B cell (primary cell): ENCODE measurements at regions not wholly inside any gene's neighbourhood (a gene's known extent, or its start where the extent isn't known, plus 50 kb on each side); places are given as distances from the start of the nearest gene placed in this dataset.

ENCODE experiments used
- ATAC-seq: fragments of 200-7000 bp; cut with Tn5 transposase; one replicate; pipeline ENCODE4 v1.10.0; 2021; ENCODE audit warnings: low read depth, mild to moderate bottlenecking, moderate number of reproducible peaks, moderate library complexity
- CTCF ChIA-PET: fragments of 350-600 bp; sonication (Branson Sonifier 250); formaldehyde crosslinking; loops from one replicate; lab custom pipeline; 2021; ENCODE audit warnings: antibody characterized with exemption, inconsistent platforms; lab: Charles Lee
- POLR2A ChIA-PET: fragments of 350-600 bp; sonication (Branson Sonifier 250); formaldehyde crosslinking; loops from one replicate; lab custom pipeline; 2021; ENCODE audit warnings: antibody characterized with exemption; lab: Charles Lee
- DNase-seq: peaks from one replicate; pipeline ENCODE4 v3.0.0; 2013
- H2AFZ ChIP-seq: 2 replicates; pipeline ENCODE4 v1.6.1; 2012; ENCODE audit warnings: mild to moderate bottlenecking, low read depth, low read length; ENCODE audit not compliant: insufficient read depth, poor library complexity, severe bottlenecking
- H3K27ac ChIP-seq, 2 donors: 1 replicate in 1 of 2; 2 replicates in 1 of 2; pipeline ENCODE4 v1.5.1; 2012 to 2013; ENCODE audit warnings: low read length in 2 of 2, mild to moderate bottlenecking in 2 of 2, moderate library complexity in 1 of 2
- H3K27me3 ChIP-seq, 4 experiments: fragments of 200-600 bp in 1 of 4; sonication (generic) in 1 of 4; replicated peaks in 1 of 4; 1 replicate in 2 of 4; 2 replicates in 2 of 4; pipeline versions ENCODE4 v1.6.1 to v1.7.0; 2013 to 2016; ENCODE audit warnings: low read length in 3 of 4, mild to moderate bottlenecking in 2 of 4, mixed read lengths in 1 of 4, moderate library complexity in 1 of 4; ENCODE audit not compliant: insufficient read depth in 4 of 4, control insufficient read depth in 3 of 4; ENCODE audit errors: control extremely low read depth in 1 of 4
- H3K36me3 ChIP-seq, 2 experiments: replicated peaks in 1 of 2; 1 replicate in 1 of 2; 2 replicates in 1 of 2; pipeline versions ENCODE4 v1.6.1 to v1.7.1; 2013; ENCODE audit warnings: low read length in 1 of 2; ENCODE audit not compliant: insufficient read depth in 2 of 2, control insufficient read depth in 1 of 2; ENCODE audit errors: control extremely low read depth in 1 of 2, extremely low read depth in 1 of 2
- H3K4me1 ChIP-seq, 2 donors: fragments of 200-600 bp in 1 of 2; sonication (generic) in 1 of 2; 1 replicate in 1 of 2; 2 replicates in 1 of 2; pipeline versions ENCODE4 v1.5.1 to v1.6.1; 2013 to 2017; ENCODE audit warnings: low read length in 2 of 2; ENCODE audit not compliant: control insufficient read depth in 2 of 2, insufficient read depth in 2 of 2
- H3K4me2 ChIP-seq: replicated peaks from 2 replicates; pipeline ENCODE3; 2012; ENCODE audit warnings: mild to moderate bottlenecking, low read depth, low read length; ENCODE audit not compliant: poor library complexity, severe bottlenecking
- H3K4me3 ChIP-seq, 5 experiments: fragments of 200-600 bp in 1 of 5; sonication (generic) in 1 of 5; 1 replicate in 3 of 5; 2 replicates in 2 of 5; pipeline versions ENCODE4 v1.5.1 to v1.7.0; 2011 to 2016; ENCODE audit warnings: low read length in 4 of 5, mild to moderate bottlenecking in 4 of 5, low read depth in 2 of 5, control low read depth in 1 of 5, moderate library complexity in 1 of 5; ENCODE audit not compliant: insufficient read depth in 1 of 5; ENCODE audit errors: control extremely low read depth in 1 of 5, extremely low read depth in 1 of 5
- H3K79me2 ChIP-seq: fragments of 200-600 bp; sonication (generic); one replicate; pipeline ENCODE4 v1.6.0; 2016; ENCODE audit warnings: low read length; ENCODE audit not compliant: control insufficient read depth, insufficient read depth
- H3K9ac ChIP-seq: fragments of 200-600 bp; sonication (generic); 2 replicates; pipeline ENCODE4 v1.6.1; 2017; ENCODE audit warnings: mild to moderate bottlenecking, low read length, moderate library complexity
- H3K9me3 ChIP-seq, 3 donors: one replicate each; pipeline versions ENCODE4 v1.6.1 to v1.7.1; 2013; ENCODE audit warnings: low read length in 2 of 3; ENCODE audit not compliant: control insufficient read depth in 2 of 3, insufficient read depth in 1 of 3; ENCODE audit errors: control extremely low read depth in 1 of 3
- H4K20me1 ChIP-seq: 2 replicates; pipeline ENCODE4 v1.6.0; 2012; ENCODE audit warnings: mild to moderate bottlenecking, low read length; ENCODE audit not compliant: insufficient read depth, control insufficient read depth, poor library complexity, severe bottlenecking
- H3K27ac Mint-ChIP-seq: one replicate; pipeline ENCODE4 v1.8.0; 2021; ENCODE audit warnings: mixed read lengths
- H3K27me3 Mint-ChIP-seq: one replicate; pipeline ENCODE4 v1.8.0; 2021; ENCODE audit warnings: mixed read lengths
- H3K4me1 Mint-ChIP-seq: one replicate; pipeline ENCODE4 v1.8.0; 2021; ENCODE audit warnings: mixed read lengths
- H3K4me3 Mint-ChIP-seq: one replicate; pipeline ENCODE4 v1.8.0; 2021; ENCODE audit warnings: mixed read lengths
- H3K9me3 Mint-ChIP-seq: one replicate; pipeline ENCODE4 v1.8.0; 2022; ENCODE audit warnings: mixed read lengths; ENCODE audit not compliant: insufficient read depth
- EZH2 ChIP-seq: IDR thresholded peaks from 2 replicates; pipeline ENCODE4 v1.6.1; 2012; ENCODE audit warnings: borderline replicate concordance, low read depth, mild to moderate bottlenecking, moderate library complexity, low read length; ENCODE audit not compliant: insufficient read depth, poor library complexity, severe bottlenecking
- WGBS: methylation state at CpG from one replicate; pipeline ENCODE4 v1.1.5; 2013; ENCODE audit warnings: missing lambda C conversion rate; ENCODE audit not compliant: insufficient coverage; 5-methylcytosine and 5-hydroxymethylcytosine counted together
- intact Hi-C: fragments of 100-400 bp; cut with micrococcal nuclease; formaldehyde crosslinking; loops from one replicate; pipeline ENCODE4 v1.10.0; 2022
- TF ChIP-seq, protein P1 (sequence below): fragments of 200-600 bp; IDR thresholded peaks from one replicate; pipeline ENCODE4 v1.8.0; 2022; ENCODE audit warnings: antibody characterized with exemption, mild to moderate bottlenecking

- Histone ChIP-seq H3K4me2 (no peak overlapping the region), H3K9me3 (peaks cover 0 to 5% (median 0%) of the 10 kb centered on the region in 3 donors), H2AFZ (no peak overlapping the region), H3K4me3 (no peak overlapping the region), H4K20me1 (no peaks in the 10 kb centered on the region), H3K36me3 (no peaks in the 10 kb centered on the region), H3K9ac (no peak overlapping the region), H3K79me2 (no peaks in the 10 kb centered on the region), H3K27me3 (no peaks in the 10 kb centered on the region), H3K4me1 (no peaks in the 10 kb centered on the region), H3K27ac (no peak overlapping the region)
- intact Hi-C loops = no loop called here
- Mint-ChIP-seq H3K9me3 (no peaks in the 10 kb centered on the region), H3K4me1 (no peaks in the 10 kb centered on the region), H3K4me3 (no peak overlapping the region), H3K27me3 (peaks cover 10% of the 10 kb centered on the region), H3K27ac (no peak overlapping the region)
- ChIA-PET POLR2A (no interaction called here), CTCF (no interaction called here)
- no peak for DNase-seq
- no peak for ATAC-seq
- no CpG with 5 or more reads among the region's 2 CpGs for WGBS
- TF ChIP-seq, protein P1, sequence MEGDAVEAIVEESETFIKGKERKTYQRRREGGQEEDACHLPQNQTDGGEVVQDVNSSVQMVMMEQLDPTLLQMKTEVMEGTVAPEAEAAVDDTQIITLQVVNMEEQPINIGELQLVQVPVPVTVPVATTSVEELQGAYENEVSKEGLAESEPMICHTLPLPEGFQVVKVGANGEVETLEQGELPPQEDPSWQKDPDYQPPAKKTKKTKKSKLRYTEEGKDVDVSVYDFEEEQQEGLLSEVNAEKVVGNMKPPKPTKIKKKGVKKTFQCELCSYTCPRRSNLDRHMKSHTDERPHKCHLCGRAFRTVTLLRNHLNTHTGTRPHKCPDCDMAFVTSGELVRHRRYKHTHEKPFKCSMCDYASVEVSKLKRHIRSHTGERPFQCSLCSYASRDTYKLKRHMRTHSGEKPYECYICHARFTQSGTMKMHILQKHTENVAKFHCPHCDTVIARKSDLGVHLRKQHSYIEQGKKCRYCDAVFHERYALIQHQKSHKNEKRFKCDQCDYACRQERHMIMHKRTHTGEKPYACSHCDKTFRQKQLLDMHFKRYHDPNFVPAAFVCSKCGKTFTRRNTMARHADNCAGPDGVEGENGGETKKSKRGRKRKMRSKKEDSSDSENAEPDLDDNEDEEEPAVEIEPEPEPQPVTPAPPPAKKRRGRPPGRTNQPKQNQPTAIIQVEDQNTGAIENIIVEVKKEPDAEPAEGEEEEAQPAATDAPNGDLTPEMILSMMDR = no peak
- no peak for TF ChIP-seq EZH2
These were observed 298.3 kb downstream of the MEX3B start for GRCh38 chr15:81747482-81747881.

GRCh38 chr15:81747026-81747425 is 298.8 kb downstream of the MEX3B start:
- H3K4me3 Mint-ChIP-seq = no peak overlapping the region
- H4K20me1 ChIP-seq = no peaks in the 10 kb centered on the region
- no peak for TF ChIP-seq EZH2
- peaks cover 10% of the 10 kb centered on the region for H3K27me3 Mint-ChIP-seq
- no peaks in the 10 kb centered on the region for H3K79me2 ChIP-seq
- H3K27me3 ChIP-seq = no peaks in the 10 kb centered on the region
- intact Hi-C loops = no loop called here
- H3K9me3 ChIP-seq = peaks cover 0 to 5% (median 0%) of the 10 kb centered on the region in 3 donors
- no peak overlapping the region for H2AFZ ChIP-seq
- no peak overlapping the region for H3K9ac ChIP-seq
- no peaks in the 10 kb centered on the region for H3K4me1 Mint-ChIP-seq
- no peak for DNase-seq
- no peaks in the 10 kb centered on the region for H3K36me3 ChIP-seq
- H3K4me3 ChIP-seq = no peak overlapping the region
- no peaks in the 10 kb centered on the region for H3K9me3 Mint-ChIP-seq
- ATAC-seq = no peak
- ChIA-PET CTCF (no interaction called here), POLR2A (no interaction called here)
- 43% methylated on average over 1 of the region's 3 CpGs for WGBS
- H3K4me2 ChIP-seq = no peak overlapping the region
- no peak overlapping the region for H3K27ac Mint-ChIP-seq
- H3K4me1 ChIP-seq = no peaks in the 10 kb centered on the region
- H3K27ac ChIP-seq = no peak overlapping the region
